GM18505 (cell line): ENCODE measurements at regions not wholly inside any gene's neighbourhood (a gene's known extent, or its start where the extent isn't known, plus 50 kb on each side); places are given as distances from the start of the nearest gene placed in this dataset.

Experiments used
- ATAC-seq: cut with Tn5 transposase; IDR thresholded peaks from one replicate; pipeline ENCODE4 v1.9.1; 2021; ENCODE audit not compliant: unreplicated experiment
- POLR2A ChIP-seq: IDR thresholded peaks from 4 replicates; pipeline ENCODE4 v1.6.1; 2011; ENCODE audit warnings: borderline replicate concordance; ENCODE audit not compliant: insufficient read depth, insufficient read length; ENCODE audit errors: extremely low read depth

DNA sequence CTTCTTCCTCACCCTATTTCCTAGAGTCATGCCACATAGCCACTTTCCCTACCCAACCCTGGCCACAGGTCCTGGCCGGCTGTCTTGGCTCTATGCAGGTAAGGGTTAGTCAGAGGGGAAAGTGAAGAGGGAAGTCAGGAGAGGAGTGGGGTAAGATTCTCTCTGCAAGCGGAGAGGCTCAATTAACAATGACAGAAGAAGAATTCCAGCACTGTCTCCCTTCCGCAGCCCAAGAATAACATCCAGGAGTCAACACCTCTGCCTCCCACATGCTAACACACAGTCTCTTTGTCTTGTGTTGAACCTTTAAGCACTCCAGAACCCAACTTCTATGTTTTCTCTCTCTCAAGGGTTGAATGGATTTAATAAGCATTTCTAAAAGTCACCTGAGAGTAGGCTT lies 235.1 kb upstream of the ANKRD55 start:
- ATAC-seq: no peak
- TF ChIP-seq POLR2A: no peak

DNA sequence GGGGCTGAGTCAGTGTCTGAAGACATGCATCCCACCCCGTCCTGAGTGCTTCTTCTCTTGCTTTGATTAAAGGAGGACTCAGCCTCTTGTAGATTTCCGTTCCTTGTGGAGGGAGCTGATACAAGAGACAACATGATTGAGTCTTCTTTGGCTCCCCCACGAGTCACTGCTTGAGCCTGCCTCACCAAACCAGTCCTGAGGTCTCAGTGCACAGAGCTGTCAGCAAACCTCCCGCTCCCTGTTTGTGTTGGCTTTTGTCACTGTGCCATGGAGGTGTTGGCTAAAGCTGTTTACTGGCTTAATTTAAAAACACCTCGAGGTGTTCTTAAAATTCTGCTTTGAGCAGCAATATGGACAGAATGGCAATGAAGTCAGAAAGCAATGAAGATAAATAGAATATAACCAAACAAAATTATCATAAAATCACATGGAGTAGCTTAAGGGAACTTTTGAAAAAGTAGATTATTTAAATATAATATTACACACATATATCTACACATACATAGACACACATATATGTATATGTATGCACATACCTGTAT lies 234.1 kb upstream of the ANKRD55 start:
- no peak for ATAC-seq
- TF ChIP-seq POLR2A: no peak

DNA sequence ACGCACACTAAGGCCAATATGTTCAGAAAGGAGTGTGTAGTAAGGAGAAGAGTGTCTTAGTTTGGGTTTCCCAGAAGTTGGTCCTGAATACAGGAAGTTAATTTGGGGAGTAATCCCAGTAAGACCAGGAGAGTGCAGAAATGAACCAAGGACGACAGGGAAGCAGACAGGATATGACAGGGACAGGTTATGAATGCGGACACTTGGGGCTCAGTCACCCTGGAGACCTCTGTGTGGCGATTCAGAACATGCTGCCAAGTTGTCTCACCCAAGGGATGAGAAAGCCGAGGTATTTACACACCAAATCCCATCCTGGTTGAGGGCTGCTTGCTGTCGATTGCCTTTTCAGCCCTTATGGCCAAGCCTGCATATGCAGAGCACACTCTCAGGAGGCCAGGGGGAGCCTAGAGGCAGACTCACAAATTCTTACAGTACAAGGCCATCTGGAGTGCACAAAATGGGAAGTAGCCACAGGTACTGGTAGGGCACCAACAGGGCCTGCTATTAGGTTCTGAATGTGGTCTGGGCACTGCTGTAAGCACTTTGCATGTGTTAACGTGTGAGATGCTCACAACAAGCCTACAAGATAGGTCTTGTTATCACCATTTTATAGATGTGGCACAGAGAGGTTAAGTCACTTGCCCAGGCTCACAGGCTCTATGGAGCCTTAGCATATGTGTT lies 233.1 kb upstream of the ANKRD55 start:
- no peak for TF ChIP-seq POLR2A

DNA sequence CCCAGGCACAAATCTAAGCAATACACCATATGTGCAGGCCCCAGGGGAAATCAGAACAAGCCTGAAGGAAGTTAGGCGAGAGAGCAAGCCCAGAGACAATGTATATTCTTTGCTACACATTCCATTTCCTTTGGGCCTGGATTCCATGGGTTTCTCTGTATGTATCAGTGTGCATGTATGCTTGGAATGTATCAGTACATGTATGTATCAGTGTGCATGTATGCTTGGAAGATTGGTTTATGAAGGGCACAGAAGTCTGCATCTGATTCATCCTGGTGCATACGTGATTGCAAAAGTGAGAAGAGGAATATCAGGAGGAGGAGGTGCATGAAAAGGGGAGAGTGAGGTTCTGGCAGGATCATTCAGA lies 232.6 kb upstream of the ANKRD55 start:
- no peak for TF ChIP-seq POLR2A
- ATAC-seq: no peak

More for the DNA sequence above, 233.1 kb upstream of the ANKRD55 start:
- ATAC-seq: no peak

DNA sequence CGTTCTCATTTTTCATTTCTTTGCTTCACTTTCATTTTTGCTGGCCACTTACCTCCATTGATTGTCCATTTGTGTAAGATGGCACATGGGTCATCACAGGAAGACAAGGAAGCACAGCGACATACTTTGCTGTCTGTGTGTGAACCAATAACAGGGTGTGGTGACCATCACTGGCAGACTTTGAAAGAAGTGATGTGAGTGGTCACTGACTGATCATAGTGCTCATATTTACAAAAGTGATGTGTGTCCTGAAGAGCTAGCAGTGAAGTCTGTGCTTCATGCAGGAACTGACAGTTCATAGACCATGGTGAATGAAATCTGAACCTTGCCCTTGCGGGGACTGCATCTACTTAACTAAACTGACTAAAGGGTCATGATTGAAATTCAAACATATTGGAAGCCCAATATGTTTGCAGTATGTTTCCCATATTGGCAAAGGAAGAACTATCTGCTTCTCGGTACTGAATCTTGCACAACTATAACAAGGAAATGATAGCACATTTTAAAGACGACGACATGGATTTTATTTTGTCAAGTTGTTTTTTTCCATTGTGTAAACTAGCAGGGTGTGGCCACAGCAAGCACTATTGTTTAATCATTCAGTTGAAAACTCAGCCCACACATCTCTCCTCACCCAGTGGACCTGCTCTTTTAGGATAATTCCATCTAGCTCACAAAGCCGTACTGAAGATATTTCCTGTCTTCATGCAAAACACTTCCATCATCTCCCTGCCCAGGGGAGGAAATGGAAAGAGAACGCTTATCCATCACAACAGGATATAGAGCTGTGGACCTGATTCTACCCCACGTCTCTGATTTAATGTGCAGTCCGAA lies 232.0 kb upstream of the ANKRD55 start:
- ATAC-seq: no peak
- TF ChIP-seq POLR2A: no peak

DNA sequence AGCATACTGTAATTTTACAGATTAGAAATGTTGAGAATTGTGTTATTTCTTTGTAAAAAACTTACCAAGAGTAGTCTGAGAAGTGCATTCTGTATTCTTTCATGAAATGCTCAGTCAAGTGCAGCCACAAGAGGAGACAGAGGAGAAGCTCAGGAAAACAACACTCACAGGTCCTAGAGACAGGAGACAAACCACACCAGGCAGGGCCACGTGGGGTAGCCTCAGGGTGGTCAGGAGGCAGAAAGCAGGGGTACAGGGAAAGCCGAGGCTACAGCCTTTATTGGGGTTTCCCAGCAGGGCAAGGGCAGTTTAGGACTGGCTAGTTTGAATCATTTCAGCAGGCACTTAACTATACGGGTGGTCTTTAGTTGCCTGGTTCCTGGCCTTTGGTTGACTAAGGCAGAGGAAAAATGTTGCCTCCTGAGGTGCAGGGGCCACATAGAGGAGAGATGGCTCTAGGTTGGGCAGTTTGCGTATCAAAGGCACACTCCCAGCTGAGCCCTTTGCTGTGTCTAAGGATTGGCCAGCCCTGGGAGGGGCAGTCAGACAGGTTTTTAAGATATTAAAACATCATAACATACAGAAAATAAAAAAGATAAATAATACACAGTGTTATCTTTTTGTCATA lies 230.9 kb upstream of the ANKRD55 start:
- TF ChIP-seq POLR2A: no peak
- ATAC-seq: no peak

DNA sequence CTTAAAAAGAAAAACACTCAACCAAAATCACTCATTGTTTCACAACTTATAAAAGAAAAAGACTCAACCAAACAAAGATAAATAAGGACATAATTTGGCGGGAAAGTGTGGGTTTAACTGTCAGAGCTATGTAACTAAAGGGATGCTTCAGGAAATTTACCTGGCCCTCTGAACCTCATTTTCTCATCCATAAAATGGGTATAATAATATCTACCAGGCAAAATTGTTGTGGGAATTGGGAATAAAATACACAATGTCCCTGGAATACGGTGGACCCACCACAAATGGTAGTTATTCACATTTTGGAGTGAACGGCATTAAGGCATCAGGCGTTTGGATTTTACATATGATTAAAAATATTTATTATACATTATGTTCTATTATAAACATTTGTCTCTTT lies 228.5 kb upstream of the ANKRD55 start:
- no peak for TF ChIP-seq POLR2A

DNA sequence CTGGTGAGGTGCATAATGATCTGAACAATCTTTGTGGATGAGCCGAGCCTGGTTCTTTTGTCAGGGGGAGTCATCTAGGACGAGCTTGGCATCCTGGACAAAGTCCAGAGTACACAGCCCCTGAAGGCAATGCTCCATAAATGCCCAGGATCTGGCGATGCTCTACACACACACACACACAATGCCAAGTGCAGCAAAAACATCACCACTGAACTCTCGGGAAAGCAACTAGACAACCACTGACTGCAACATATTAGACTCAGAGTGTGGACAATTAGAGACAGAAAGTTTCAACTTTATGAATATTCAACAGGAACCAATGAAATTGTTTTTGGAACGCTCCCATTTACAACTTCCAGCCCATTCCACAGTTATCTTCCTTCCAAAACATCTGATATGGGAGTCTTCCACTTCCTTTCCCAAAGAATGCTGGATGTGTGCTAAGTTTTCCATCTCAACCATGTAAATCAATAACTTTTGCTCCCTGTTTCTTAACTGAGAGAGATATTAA lies 227.6 kb upstream of the ANKRD55 start:
- TF ChIP-seq POLR2A: no peak
- no peak for ATAC-seq

More for the DNA sequence above, 228.5 kb upstream of the ANKRD55 start:
- ATAC-seq: no peak

DNA sequence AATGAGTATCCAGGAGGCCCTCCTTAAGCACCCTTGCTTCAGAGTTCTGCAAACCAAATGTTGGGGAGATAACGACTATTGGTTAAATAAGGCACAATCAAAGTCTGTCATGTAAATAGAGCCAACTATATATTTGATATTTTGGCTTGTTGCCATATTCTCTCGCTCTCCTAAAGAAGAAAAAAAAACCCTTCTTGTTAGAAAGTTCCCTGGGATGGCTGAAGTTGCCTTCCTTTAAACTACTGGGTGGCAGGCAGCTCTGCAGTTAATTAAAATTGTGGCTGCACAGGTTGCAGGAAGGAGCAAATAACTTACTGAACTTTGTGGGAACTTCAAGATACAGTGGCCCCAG lies 227.0 kb upstream of the ANKRD55 start:
- no peak for TF ChIP-seq POLR2A
- no peak for ATAC-seq

DNA sequence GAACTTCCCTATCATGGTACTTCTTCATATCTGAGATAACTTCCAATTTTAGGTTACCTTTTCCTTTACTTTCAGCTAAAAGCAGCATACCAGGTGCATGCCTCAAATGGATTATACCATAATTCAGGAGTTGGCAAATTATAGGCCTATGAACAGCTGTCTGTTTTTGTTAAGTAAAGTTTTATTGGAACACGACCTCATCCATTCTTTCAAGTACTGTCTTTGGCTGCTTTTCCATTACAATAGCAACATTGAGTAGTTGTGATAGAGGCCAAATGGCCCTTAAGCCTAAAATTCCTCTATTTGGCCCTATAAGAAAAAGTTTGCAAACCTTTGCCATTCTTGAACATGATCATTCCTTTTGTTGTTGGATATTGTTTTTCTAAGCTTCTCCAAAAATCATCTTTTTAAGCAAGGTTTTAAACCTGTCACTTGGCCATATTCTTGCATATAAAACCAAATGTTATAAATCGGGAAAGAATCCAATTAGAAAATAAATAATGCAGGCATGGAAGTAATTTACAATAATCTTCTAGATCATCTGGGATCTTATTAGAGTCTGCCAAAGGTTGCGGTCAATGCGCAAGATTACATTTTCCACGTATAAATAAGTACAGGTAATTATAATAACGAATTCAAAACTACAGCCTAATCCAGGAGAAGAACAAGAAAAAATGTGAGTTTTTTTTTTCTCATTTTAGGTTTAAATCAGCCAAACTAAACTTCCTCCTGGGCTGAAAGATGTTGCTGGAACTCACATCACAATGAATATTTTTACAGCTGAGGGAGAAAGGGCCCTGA lies 226.5 kb upstream of the ANKRD55 start:
- ATAC-seq: no peak
- TF ChIP-seq POLR2A: no peak

DNA sequence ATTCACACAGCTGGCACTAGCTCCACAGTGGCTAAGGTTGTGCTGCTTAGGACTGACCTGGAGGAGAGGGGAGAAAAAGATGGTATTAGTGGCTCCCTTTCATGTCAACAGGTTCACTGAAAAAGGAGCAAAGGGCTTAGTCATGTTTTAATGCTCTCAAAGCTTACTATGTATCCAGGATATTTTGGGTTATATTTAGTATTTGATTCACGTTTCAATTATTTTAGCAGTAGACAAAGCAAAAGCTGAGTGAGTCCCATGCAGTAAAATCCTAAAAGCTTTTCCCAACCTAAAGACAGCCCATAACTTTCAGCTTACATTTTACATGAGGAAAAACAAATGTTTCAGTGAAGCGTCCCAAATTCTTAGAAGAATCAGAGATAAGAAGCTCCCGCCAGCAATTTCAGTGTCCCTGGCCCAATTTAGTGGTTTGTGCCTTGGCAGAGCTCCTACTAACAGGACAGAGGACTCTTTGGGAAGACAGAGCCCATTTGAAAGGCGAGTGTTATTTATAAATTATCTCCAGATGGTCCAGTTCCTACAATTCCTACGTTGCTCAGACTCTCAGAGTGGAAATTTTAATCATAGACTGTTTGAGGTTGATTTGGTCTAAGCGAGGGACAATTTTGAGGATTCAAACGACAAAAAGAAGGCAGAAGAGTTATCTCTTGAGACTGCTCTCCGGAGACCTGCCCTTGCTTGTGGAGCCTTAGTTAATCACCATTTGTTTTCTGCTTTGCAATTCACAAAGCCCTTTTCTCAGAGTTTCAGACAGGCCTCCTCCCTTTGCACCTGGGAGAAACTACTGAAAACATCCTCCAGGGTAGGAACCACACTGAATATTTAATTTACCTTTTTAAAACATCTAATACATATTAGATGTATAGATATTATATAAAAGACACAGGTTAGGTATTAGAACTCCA lies 225.0 kb upstream of the ANKRD55 start:
- no peak for TF ChIP-seq POLR2A

DNA sequence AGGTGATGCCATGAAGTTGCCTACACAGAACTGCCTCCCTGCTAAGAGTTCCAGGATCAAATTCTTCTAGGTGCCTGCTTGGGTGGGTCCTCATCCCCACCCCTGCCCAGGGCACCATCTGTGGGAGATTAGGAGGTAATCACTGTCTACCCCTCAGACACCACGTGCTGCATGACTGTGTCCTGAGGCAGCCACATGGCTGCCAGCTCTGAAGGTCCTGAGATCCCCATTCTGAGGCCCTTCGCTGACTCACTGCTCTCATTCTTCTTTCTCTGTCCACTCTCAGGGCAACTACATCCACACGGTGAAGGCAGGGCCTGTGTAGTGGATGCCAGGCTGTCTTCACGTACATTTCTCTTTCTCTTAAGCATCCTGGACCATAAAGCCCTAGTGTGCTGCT lies 222.9 kb upstream of the ANKRD55 start:
- no peak for TF ChIP-seq POLR2A
- no peak for ATAC-seq

More for the DNA sequence above, 225.0 kb upstream of the ANKRD55 start:
- ATAC-seq: no peak

DNA sequence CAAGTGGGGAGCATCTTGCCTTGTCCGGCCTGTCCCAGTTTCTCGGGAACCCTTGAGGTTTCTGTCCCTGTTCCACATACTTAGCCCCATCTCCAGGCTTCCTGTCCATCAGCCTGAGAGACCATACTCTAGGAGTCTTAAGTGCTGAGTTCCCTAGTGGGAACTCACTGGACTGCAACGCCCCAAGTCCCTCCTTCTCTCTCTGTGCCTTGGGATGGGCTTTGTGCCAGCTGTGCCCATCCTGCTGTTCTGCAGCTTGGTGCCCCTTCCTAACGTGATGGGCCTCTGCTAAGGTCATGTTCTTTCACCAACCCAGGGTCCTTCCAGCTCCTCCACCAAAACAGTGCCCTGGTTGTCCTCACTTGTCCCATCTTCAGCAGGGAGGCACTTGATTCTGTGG lies 222.3 kb upstream of the ANKRD55 start:
- no peak for ATAC-seq
- no peak for TF ChIP-seq POLR2A
